Mucosa of descending colon (tissue), 3 donors: ENCODE measurements at regions not wholly inside any gene's neighbourhood (a gene's known extent, or its start where the extent isn't known, plus 50 kb on each side); places are given as distances from the start of the nearest gene placed in this dataset.

Source experiments
- ATAC-seq: fragments of 200-7000 bp; cut with Tn5 transposase; one replicate; pipeline ENCODE4 v1.9.1; 2020; ENCODE audit warnings: mild to moderate bottlenecking, moderate library complexity
- DNase-seq, 3 donors: peaks; one replicate each; pipeline ENCODE4 v3.0.0-alpha.2; 2020
- H3K36me3 ChIP-seq: fragments of 200-600 bp; one replicate; pipeline ENCODE4 v1.8.0; 2021; ENCODE audit warnings: low read depth, mild to moderate bottlenecking
- H3K4me1 ChIP-seq: fragments of 200-600 bp; one replicate; pipeline ENCODE4 v1.8.0; 2021; ENCODE audit warnings: low read depth, mild to moderate bottlenecking
- H3K4me3 ChIP-seq: fragments of 200-600 bp; one replicate; pipeline ENCODE4 v1.8.0; 2021; ENCODE audit warnings: mild to moderate bottlenecking
- H3K9me3 ChIP-seq: fragments of 200-600 bp; one replicate; pipeline ENCODE4 v1.8.0; 2021; ENCODE audit warnings: mild to moderate bottlenecking
- CTCF ChIP-seq: fragments of 200-600 bp; IDR thresholded peaks from one replicate; pipeline ENCODE4 v1.8.0; 2022; ENCODE audit warnings: antibody characterized with exemption, mild to moderate bottlenecking
- intact Hi-C, 2 donors: fragments of 100-400 bp; cut with DNase I in 1 of 2; cut with micrococcal nuclease in 1 of 2; formaldehyde crosslinking; loops; one replicate each; pipeline versions ENCODE4 v1.11.0 to v1.11.1; 2022; cut with DNase I, micrococcal nuclease
- donor health status: DM: no; HTN: no; CAD: no; lungs with moderate emphysema.
- donor health status: DM: no; HTN: no; CAD: no.
- donor health status: DM: no; HTN: yes; CAD: no.

- Histone ChIP-seq H3K4me3 (no peak overlapping the region), H3K4me1 (peaks cover 17% of the 10 kb centered on the region), H3K9me3 (no peaks in the 10 kb centered on the region), H3K36me3 (no peaks in the 10 kb centered on the region)
- intact Hi-C loops, result no loop called here
- DNase-seq, result no peak
- no peak for ATAC-seq
- no peak for TF ChIP-seq CTCF
These were observed 142.3 kb upstream of the JUN start for GRCh38 chr1:58926152-58926551.

DNA sequence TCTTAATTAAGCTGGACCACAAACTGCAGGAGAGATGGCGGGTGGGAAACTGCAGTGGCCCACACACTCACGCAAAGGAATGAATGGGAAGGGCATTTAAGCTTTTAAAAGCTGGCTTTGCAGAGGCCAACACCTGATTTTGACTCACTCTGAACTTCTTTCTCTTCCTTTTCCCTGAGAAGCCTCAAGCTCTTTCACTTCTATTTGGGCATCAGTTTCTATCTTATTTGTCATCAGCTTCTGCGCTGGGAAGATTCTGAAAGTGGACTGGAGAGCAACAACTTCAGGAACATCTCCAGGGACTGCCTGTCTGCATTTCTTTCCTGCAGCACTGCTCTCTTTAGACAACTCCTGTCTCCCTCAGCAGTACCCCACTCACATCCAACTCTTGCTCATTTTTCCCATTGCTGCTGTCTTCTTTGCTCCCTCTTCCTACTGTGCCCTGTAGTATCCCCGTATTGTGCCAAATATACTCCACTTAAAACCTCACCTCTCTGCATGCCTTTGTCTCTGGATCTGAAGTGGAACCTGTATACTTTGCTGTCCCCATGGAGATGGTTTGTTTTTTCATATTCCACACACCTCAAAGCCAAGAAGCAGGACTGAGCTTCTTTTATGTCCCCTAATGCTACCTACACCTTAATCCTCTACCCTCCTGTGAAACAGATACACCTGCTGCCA, 143.3 kb upstream of the JUN start:
- TF ChIP-seq CTCF, result no peak
- Histone ChIP-seq H3K4me1 (peaks cover 11% of the 10 kb centered on the region), H3K9me3 (no peaks in the 10 kb centered on the region), H3K36me3 (no peaks in the 10 kb centered on the region), H3K4me3 (no peak overlapping the region)
- ATAC-seq (no peak), DNase-seq (no peak)
- intact Hi-C loops, result no loop called here

DNA sequence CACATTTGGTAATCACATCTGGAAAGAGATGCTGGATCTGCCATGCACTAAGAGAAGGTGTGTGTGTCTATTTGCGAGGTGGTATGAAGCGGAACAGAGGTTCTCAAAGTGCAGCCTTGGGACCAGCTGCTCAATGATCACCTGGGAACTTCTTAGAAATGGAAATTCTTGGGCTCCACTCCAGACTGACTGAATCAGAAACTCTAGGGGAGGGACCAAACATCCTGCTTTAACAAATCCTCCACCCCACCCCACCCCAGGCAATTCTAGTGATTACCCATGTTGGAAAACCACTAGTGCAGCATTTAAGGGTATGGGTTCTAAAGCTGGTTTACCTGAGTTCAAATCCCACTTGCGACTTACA, 143.9 kb upstream of the JUN start:
- ATAC-seq, result no peak
- no peak for DNase-seq
- peaks cover 10% of the 10 kb centered on the region for H3K4me1 ChIP-seq
- no peaks in the 10 kb centered on the region for H3K36me3 ChIP-seq
- H3K9me3 ChIP-seq, result no peaks in the 10 kb centered on the region
- intact Hi-C loops, result no loop called here
- TF ChIP-seq CTCF, result no peak
- no peak overlapping the region for H3K4me3 ChIP-seq

GRCh38 chr1:58928514-58928913, 144.7 kb upstream of the JUN start:
- Histone ChIP-seq H3K4me3 (no peak overlapping the region), H3K36me3 (no peaks in the 10 kb centered on the region), H3K4me1 (peaks cover 12% of the 10 kb centered on the region), H3K9me3 (no peaks in the 10 kb centered on the region)
- DNase-seq (peak in 2 of 3 donors; percentile 47 to 80), ATAC-seq (peak; percentile 65)
- intact Hi-C loops, result no loop called here
- no peak for TF ChIP-seq CTCF

DNA sequence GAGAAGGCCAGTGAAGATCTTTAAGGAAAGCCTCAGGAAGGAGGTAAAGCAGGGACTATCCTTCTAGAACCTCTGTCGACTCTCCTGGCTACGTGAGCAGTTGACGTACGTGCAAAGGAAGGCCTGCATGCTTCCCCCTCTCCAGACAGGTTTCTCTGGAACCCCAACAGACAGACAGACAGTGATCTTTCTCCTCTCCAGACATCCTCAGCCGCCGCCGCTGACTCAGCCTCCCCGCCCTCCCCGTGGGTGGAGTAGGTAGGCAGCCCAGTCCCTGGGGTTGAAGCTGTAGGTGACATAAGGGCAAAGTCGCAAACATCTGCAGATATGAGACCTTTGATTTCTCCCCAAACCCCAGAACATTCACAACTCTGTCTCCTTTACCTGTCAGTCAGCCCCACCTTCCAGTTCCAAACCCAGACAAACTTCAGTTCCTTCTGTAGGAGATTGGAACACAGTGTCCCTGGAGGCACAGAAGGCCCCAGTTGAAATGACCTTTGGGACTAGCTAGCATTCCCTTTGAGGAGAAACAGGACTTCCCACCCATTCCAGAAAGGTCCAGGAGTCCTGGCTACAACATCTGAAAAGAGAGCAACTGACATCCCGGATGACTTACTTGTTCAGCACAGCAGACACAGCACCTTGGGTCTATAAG, 146.0 kb upstream of the JUN start:
- DNase-seq, result peak; percentile 84 to 86 (median 85)
- TF ChIP-seq CTCF, result no peak
- intact Hi-C loops, result no loop called here
- peak; percentile 75 for ATAC-seq
- Histone ChIP-seq H3K9me3 (no peaks in the 10 kb centered on the region), H3K36me3 (no peaks in the 10 kb centered on the region), H3K4me1 (peaks cover 12% of the 10 kb centered on the region), H3K4me3 (no peak overlapping the region)
